A673 (cell line): ENCODE measurements at regions not wholly inside any gene's neighbourhood (a gene's known extent, or its start where the extent isn't known, plus 50 kb on each side); places are given as distances from the start of the nearest gene placed in this dataset.
A peak's percentile ranks its signal among the peaks of the same experiment; 100 is the strongest.

Source experiments
- BruUV-seq: library from RNA; stranded (reverse); fragments of 400-500 nt; replicated peaks from 2 replicates; lab custom pipeline; 2021; lab: Mats Ljungman, UMichigan
- CTCF ChIA-PET: fragments of 300-600 bp; sonication (Branson Sonifier 250); formaldehyde crosslinking; loops from one replicate; lab custom pipeline; 2022; ENCODE audit warnings: antibody characterized with exemption; lab: Charles Lee
- POLR2A ChIA-PET: fragments of 300-600 bp; sonication (Branson Sonifier 250); formaldehyde crosslinking; loops from one replicate; lab custom pipeline; 2022; ENCODE audit warnings: antibody characterized with exemption; ENCODE audit not compliant: low non-redundant PET; lab: Charles Lee
- DNase-seq: peaks from one replicate; pipeline ENCODE4 v3.0.0-alpha.2; 2015; ENCODE audit warnings: low spot score
- H3K27ac ChIP-seq: fragments of 200-600 bp; sonication (generic); 2 replicates; pipeline ENCODE4 v1.5.1; 2016; ENCODE audit warnings: mixed run types, low read depth, mild to moderate bottlenecking, mixed read lengths, antibody characterized with exemption, low read length; ENCODE audit not compliant: poor library complexity, severe bottlenecking
- H3K27me3 ChIP-seq: fragments of 200-600 bp; sonication (generic); replicated peaks from 2 replicates; pipeline ENCODE4 v1.6.1; 2017; ENCODE audit warnings: mixed run types, low read depth, mild to moderate bottlenecking, mixed read lengths, antibody characterized with exemption, low read length; ENCODE audit not compliant: insufficient read depth, poor library complexity
- H3K36me3 ChIP-seq: fragments of 200-600 bp; sonication (generic); 2 replicates; pipeline ENCODE4 v1.6.1; 2016; ENCODE audit warnings: mixed run types, mild to moderate bottlenecking, mixed read lengths, antibody characterized with exemption, low read length; ENCODE audit not compliant: insufficient read depth, poor library complexity, severe bottlenecking
- H3K4me1 ChIP-seq: fragments of 200-600 bp; sonication (generic); 2 replicates; pipeline ENCODE4 v1.6.1; 2017; ENCODE audit warnings: mixed run types, mild to moderate bottlenecking, mixed read lengths, antibody characterized with exemption, low read length; ENCODE audit not compliant: insufficient read depth, poor library complexity, severe bottlenecking
- H3K4me3 ChIP-seq: fragments of 200-600 bp; sonication (generic); 2 replicates; pipeline ENCODE4 v1.5.1; 2016; ENCODE audit warnings: low read depth, mixed run types, mild to moderate bottlenecking, mixed read lengths, low read length; ENCODE audit not compliant: poor library complexity, severe bottlenecking
- H3K9me3 ChIP-seq: fragments of 200-600 bp; sonication (generic); 2 replicates; pipeline ENCODE4 v1.6.1; 2016; ENCODE audit warnings: mixed run types, low read depth, mild to moderate bottlenecking, mixed read lengths, antibody characterized with exemption, low read length; ENCODE audit not compliant: poor library complexity, severe bottlenecking
- EZH2 ChIP-seq: fragments of 200-600 bp; sonication (generic); IDR thresholded peaks from 2 replicates; pipeline ENCODE4 v1.6.1; 2017; ENCODE audit warnings: borderline replicate concordance, low read depth, mild to moderate bottlenecking, mixed read lengths, antibody characterized with exemption, low read length; ENCODE audit not compliant: poor library complexity, severe bottlenecking
- intact Hi-C: fragments of 100-400 bp; cut with micrococcal nuclease; formaldehyde crosslinking; loops from one replicate; pipeline ENCODE4 v1.10.0; 2022; ENCODE audit not compliant: unreplicated experiment
- TF ChIP-seq, protein P1 (sequence below): fragments of 300-800, 200-600 bp; sonication (generic); conservative IDR thresholded peaks from 2 replicates; pipeline ENCODE4 v1.5.1; 2017; ENCODE audit warnings: low read depth, mild to moderate bottlenecking, antibody characterized with exemption, low read length, moderate library complexity, mixed read lengths

- TF ChIP-seq, protein P1, sequence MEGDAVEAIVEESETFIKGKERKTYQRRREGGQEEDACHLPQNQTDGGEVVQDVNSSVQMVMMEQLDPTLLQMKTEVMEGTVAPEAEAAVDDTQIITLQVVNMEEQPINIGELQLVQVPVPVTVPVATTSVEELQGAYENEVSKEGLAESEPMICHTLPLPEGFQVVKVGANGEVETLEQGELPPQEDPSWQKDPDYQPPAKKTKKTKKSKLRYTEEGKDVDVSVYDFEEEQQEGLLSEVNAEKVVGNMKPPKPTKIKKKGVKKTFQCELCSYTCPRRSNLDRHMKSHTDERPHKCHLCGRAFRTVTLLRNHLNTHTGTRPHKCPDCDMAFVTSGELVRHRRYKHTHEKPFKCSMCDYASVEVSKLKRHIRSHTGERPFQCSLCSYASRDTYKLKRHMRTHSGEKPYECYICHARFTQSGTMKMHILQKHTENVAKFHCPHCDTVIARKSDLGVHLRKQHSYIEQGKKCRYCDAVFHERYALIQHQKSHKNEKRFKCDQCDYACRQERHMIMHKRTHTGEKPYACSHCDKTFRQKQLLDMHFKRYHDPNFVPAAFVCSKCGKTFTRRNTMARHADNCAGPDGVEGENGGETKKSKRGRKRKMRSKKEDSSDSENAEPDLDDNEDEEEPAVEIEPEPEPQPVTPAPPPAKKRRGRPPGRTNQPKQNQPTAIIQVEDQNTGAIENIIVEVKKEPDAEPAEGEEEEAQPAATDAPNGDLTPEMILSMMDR: no peak
- no peak for TF ChIP-seq EZH2
- Histone ChIP-seq H3K4me1 (peaks cover under 1% of the 10 kb centered on the region), H3K27me3 (no peaks in the 10 kb centered on the region), H3K4me3 (no peak overlapping the region), H3K27ac (peak overlapping the region; percentile 66), H3K36me3 (no peaks in the 10 kb centered on the region), H3K9me3 (no peaks in the 10 kb centered on the region)
- DNase-seq: peak; percentile 29
- POLR2A ChIA-PET: no interaction called here
- BruUV-seq: no TSS peak
- intact Hi-C loops: no loop called here
- CTCF ChIA-PET: no interaction called here
These were observed 86.1 kb upstream of the ITPRID2 start for GRCh38 chr2:181805228-181806038.

- TF ChIP-seq, protein P1: no peak
- TF ChIP-seq EZH2: no peak
- Histone ChIP-seq H3K9me3 (no peaks in the 10 kb centered on the region), H3K27ac (peak overlapping the region; percentile 66), H3K4me3 (no peak overlapping the region), H3K27me3 (no peaks in the 10 kb centered on the region), H3K4me1 (peaks cover 6% of the 10 kb centered on the region), H3K36me3 (no peaks in the 10 kb centered on the region)
- ChIA-PET POLR2A (no interaction called here), CTCF (no interaction called here)
- intact Hi-C loops: no loop called here
- DNase-seq: no peak
- no TSS peak for BruUV-seq
These were observed 85.5 kb upstream of the ITPRID2 start for GRCh38 chr2:181806039-181806392.

GRCh38 chr2:181807526-181807925 is 84.0 kb upstream of the ITPRID2 start:
- no TSS peak for BruUV-seq
- Histone ChIP-seq H3K27me3 (no peaks in the 10 kb centered on the region), H3K4me1 (peaks cover 21% of the 10 kb centered on the region), H3K36me3 (no peaks in the 10 kb centered on the region), H3K27ac (no peak overlapping the region), H3K9me3 (no peaks in the 10 kb centered on the region), H3K4me3 (no peak overlapping the region)
- intact Hi-C loops: no loop called here
- DNase-seq: no peak
- TF ChIP-seq, protein P1: no peak
- no peak for TF ChIP-seq EZH2
- POLR2A ChIA-PET: no interaction called here
- CTCF ChIA-PET: no interaction called here
